ENCODE measurements at regions not wholly inside any gene's neighbourhood (a gene's known extent, or its start where the extent isn't known, plus 50 kb on each side); places are given as distances from the start of the nearest gene placed in this dataset.
A peak's percentile ranks its signal among the peaks of the same experiment; 100 is the strongest.

DNA sequence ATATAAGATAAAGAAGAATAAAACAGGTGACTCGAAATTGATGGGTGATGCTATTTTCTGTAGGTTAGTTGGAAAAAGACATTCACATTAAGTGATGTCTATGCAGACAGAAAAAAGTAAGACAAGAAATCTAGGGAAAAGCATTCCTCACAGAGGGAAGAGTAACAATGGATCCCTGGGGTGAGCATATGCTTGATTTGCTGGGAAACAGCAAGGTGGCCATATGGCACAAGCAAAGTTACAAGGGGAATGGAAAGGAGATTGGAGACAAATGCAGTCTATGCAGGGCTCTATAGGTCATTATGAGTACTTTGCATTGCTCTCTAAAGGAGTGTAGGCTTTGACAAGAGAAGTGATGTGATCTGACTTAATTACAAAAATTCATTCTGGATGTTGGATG lies 90.9 kb upstream of the ZNF804B start:
- no peak overlapping the region for H3K4me3 Mint-ChIP-seq (ENCODE audit: low read depth)
- H3K27ac Mint-ChIP-seq: no peak overlapping the region
- TF ChIP-seq, protein P1, sequence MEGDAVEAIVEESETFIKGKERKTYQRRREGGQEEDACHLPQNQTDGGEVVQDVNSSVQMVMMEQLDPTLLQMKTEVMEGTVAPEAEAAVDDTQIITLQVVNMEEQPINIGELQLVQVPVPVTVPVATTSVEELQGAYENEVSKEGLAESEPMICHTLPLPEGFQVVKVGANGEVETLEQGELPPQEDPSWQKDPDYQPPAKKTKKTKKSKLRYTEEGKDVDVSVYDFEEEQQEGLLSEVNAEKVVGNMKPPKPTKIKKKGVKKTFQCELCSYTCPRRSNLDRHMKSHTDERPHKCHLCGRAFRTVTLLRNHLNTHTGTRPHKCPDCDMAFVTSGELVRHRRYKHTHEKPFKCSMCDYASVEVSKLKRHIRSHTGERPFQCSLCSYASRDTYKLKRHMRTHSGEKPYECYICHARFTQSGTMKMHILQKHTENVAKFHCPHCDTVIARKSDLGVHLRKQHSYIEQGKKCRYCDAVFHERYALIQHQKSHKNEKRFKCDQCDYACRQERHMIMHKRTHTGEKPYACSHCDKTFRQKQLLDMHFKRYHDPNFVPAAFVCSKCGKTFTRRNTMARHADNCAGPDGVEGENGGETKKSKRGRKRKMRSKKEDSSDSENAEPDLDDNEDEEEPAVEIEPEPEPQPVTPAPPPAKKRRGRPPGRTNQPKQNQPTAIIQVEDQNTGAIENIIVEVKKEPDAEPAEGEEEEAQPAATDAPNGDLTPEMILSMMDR (IDR thresholded peaks at IDR 0.05; ENCODE audit: unreplicated experiment): no peak
- H3K27me3 Mint-ChIP-seq: no peaks in the 10 kb centered on the region
- H3K4me1 Mint-ChIP-seq (ENCODE audit: low read depth): peaks cover 7% of the 10 kb centered on the region
- H3K36me3 Mint-ChIP-seq (ENCODE audit: insufficient read depth): no peaks in the 10 kb centered on the region
- no peaks in the 10 kb centered on the region for H3K9me3 Mint-ChIP-seq (ENCODE audit: low read depth)
- no peak for DNase-seq (ENCODE audit: low spot score, unreplicated experiment)

DNA sequence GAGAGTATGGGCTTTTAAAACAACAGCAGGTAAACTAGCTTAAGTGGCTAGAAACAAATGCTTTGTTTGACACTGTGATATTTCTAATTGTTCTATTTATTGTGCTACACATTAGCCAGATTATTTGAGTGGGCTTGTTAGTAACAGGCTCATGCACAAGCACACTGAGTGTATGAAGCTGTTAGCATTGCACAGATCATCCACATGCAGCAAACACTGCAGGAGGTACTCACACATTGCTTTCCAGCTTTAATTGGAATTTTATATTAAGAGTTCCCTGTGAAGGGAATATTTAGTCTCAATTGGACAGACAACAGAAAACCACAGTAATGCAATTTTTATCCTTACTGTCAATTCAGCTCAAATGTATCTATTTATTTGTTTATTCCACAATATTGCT lies 92.9 kb upstream of the ZNF804B start:
- H3K27me3 Mint-ChIP-seq: no peaks in the 10 kb centered on the region
- H3K4me3 Mint-ChIP-seq (ENCODE audit: low read depth): no peak overlapping the region
- H3K27ac Mint-ChIP-seq: no peak overlapping the region
- TF ChIP-seq, protein P1 (IDR thresholded peaks at IDR 0.05; ENCODE audit: unreplicated experiment): no peak
- no peaks in the 10 kb centered on the region for H3K36me3 Mint-ChIP-seq (ENCODE audit: insufficient read depth)
- no peaks in the 10 kb centered on the region for H3K9me3 Mint-ChIP-seq (ENCODE audit: low read depth)
- H3K4me1 Mint-ChIP-seq (ENCODE audit: low read depth): peaks cover 7% of the 10 kb centered on the region
- no peak for DNase-seq (ENCODE audit: low spot score, unreplicated experiment)

DNA sequence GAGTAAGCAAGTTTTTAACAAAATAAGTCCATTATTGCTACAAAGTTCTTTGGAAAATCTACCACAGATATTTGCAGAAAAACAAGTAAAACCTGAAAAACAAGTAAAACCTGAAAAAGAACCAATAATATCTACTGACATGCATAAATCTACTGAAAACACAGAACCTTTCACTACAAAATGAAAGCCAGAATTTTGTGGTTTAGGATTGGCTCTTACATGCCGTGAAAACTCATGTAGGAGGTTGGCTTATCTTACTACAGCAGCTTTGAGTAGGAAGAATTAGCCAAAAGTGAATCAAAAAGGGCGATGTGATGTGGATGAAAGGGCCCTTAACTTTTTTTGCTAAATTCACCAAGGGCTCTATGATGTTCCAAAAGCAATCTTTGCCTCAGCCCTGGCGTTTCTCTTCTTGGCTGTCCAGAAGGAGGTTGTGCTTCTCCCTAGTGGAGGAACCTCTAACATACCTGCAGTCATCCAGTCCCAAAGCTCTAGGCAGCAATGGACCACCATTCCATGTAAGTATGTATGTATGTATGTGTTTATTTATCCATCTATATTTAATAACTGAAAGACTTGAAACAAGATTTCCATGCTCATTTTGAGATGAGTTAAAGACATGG lies 93.5 kb upstream of the ZNF804B start:
- no peaks in the 10 kb centered on the region for H3K9me3 Mint-ChIP-seq (ENCODE audit: low read depth)
- H3K36me3 Mint-ChIP-seq (ENCODE audit: insufficient read depth): no peaks in the 10 kb centered on the region
- no peak overlapping the region for H3K4me3 Mint-ChIP-seq (ENCODE audit: low read depth)
- TF ChIP-seq, protein P1 (IDR thresholded peaks at IDR 0.05; ENCODE audit: unreplicated experiment): no peak
- H3K27ac Mint-ChIP-seq: peak overlapping the region; percentile 25
- peaks cover 7% of the 10 kb centered on the region for H3K4me1 Mint-ChIP-seq (ENCODE audit: low read depth)
- H3K27me3 Mint-ChIP-seq: no peaks in the 10 kb centered on the region
- DNase-seq (ENCODE audit: low spot score, unreplicated experiment): no peak

DNA sequence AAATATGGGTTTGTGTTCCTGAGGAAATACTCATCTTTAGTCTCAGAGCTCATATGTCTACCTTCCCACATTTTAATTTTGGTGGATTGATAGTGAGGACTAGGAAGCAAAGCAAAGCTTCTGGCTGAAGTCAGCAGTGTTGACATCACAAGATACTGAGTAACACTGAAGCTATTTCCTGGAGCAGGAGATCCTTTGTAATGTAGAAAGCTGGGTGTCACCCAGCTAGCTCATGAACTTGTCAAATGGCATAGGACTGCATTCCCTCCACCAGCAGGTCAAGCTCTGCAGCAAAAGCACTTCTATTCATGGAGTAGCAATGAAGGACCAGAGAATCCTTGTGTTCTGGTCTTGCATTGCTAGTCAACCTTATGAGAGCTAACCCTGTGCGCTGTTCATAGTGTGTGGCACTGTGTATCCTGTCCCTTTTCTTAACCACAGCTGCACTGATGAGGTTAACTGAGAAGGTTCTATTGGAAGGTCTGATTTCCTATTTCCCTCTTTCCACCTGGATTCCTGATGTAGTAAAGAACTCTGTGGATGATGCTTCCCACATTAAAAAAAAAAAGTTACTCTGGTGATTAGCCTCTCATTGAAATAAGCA lies 94.8 kb upstream of the ZNF804B start:
- no peaks in the 10 kb centered on the region for H3K9me3 Mint-ChIP-seq (ENCODE audit: low read depth)
- H3K4me1 Mint-ChIP-seq (ENCODE audit: low read depth): peaks cover 7% of the 10 kb centered on the region
- TF ChIP-seq, protein P1 (IDR thresholded peaks at IDR 0.05; ENCODE audit: unreplicated experiment): no peak
- no peaks in the 10 kb centered on the region for H3K36me3 Mint-ChIP-seq (ENCODE audit: insufficient read depth)
- no peaks in the 10 kb centered on the region for H3K27me3 Mint-ChIP-seq
- no peak overlapping the region for H3K27ac Mint-ChIP-seq
- DNase-seq (ENCODE audit: low spot score, unreplicated experiment): no peak
- H3K4me3 Mint-ChIP-seq (ENCODE audit: low read depth): no peak overlapping the region

DNA sequence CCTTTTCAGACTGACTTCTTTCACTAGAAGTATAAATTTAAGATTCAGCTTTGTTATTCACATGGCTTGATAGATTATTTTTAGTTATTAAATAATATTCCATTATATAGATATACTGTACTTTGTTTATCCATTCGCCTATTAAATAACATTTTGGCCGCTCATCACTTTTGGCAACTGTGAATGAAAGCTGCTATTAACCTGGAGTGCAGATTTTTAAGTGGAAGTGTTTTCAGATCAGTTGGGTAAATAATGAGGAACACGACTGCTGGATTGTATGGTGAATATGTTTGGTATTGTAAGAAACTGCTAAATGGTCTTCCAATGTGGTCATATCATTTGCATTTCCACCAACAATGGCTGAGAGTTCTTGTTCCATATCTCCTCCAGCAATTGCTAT lies 97.6 kb upstream of the ZNF804B start:
- H3K27me3 Mint-ChIP-seq: no peaks in the 10 kb centered on the region
- no peak overlapping the region for H3K27ac Mint-ChIP-seq
- no peak for DNase-seq (ENCODE audit: low spot score, unreplicated experiment)
- TF ChIP-seq, protein P1 (IDR thresholded peaks at IDR 0.05; ENCODE audit: unreplicated experiment): no peak
- no peak overlapping the region for H3K4me3 Mint-ChIP-seq (ENCODE audit: low read depth)
- no peaks in the 10 kb centered on the region for H3K36me3 Mint-ChIP-seq (ENCODE audit: insufficient read depth)
- no peaks in the 10 kb centered on the region for H3K9me3 Mint-ChIP-seq (ENCODE audit: low read depth)
- H3K4me1 Mint-ChIP-seq (ENCODE audit: low read depth): peaks cover 7% of the 10 kb centered on the region
